AG10803 (cell line): ENCODE measurements at regions not wholly inside any gene's neighbourhood (a gene's known extent, or its start where the extent isn't known, plus 50 kb on each side); places are given as distances from the start of the nearest gene placed in this dataset.

Experiments
- DNase-seq: peaks from one replicate; pipeline ENCODE4 v3.0.0; 2010; ENCODE audit warnings: low read depth
- H3K4me3 ChIP-seq: 2 replicates; pipeline ENCODE4 v1.5.1; 2011; ENCODE audit warnings: mild to moderate bottlenecking, low read length, control low read depth
- CTCF ChIP-seq: conservative IDR thresholded peaks from 2 replicates; pipeline ENCODE4 v1.5.1; 2011; ENCODE audit warnings: mild to moderate bottlenecking, low read length, control low read depth, inconsistent platforms

- DNase-seq, result no peak
- H3K4me3 ChIP-seq, result no peak overlapping the region
- TF ChIP-seq CTCF, result no peak
Measured at GRCh38 chr15:70356919-70357318, 259.2 kb upstream of the TLE3 start.

- TF ChIP-seq CTCF, result no peak
- H3K4me3 ChIP-seq, result no peak overlapping the region
- no peak for DNase-seq
Measured at GRCh38 chr15:70356062-70356860, 258.5 kb upstream of the TLE3 start.

GRCh38 chr15:70355275-70355795 is 257.6 kb upstream of the TLE3 start:
- TF ChIP-seq CTCF, result peak; percentile 4; the same call in 1 of the 2 replicates
- DNase-seq, result no peak
- no peak overlapping the region for H3K4me3 ChIP-seq

GRCh38 chr15:70354346-70354905 is 256.7 kb upstream of the TLE3 start:
- no peak for TF ChIP-seq CTCF
- no peak for DNase-seq
- H3K4me3 ChIP-seq, result no peak overlapping the region

- TF ChIP-seq CTCF, result no peak
- H3K4me3 ChIP-seq, result no peak overlapping the region
- no peak for DNase-seq
Measured at GRCh38 chr15:70353606-70354345, 256.1 kb upstream of the TLE3 start.

- no peak for DNase-seq
- no peak overlapping the region for H3K4me3 ChIP-seq
- TF ChIP-seq CTCF, result no peak
Measured at GRCh38 chr15:70351941-70352774, 254.4 kb upstream of the TLE3 start.
